ENCODE measurements at regions not wholly inside any gene's neighbourhood (a gene's known extent, or its start where the extent isn't known, plus 50 kb on each side); places are given as distances from the start of the nearest gene placed in this dataset.

GRCh38 chr7:70953331-70953741 lies 178.6 kb upstream of the GALNT17 start:
- DNase-seq (ENCODE audit: low read depth in 3 of 3, low spot score in 2 of 3): peak in 1 of 3 donors; percentile 5

GRCh38 chr7:70953796-70954195 lies 178.1 kb upstream of the GALNT17 start:
- DNase-seq (ENCODE audit: low read depth in 3 of 3, low spot score in 2 of 3): no peak

GRCh38 chr7:70972693-70973092 lies 159.3 kb upstream of the GALNT17 start:
- no peak for DNase-seq (ENCODE audit: low read depth in 3 of 3, low spot score in 2 of 3)

GRCh38 chr7:70975754-70976153 lies 156.2 kb upstream of the GALNT17 start:
- DNase-seq (ENCODE audit: low read depth in 3 of 3, low spot score in 2 of 3): no peak

GRCh38 chr7:70986297-70986696 lies 145.6 kb upstream of the GALNT17 start:
- DNase-seq (ENCODE audit: low read depth in 3 of 3, low spot score in 2 of 3): no peak

GRCh38 chr7:70994176-70994575 lies 137.8 kb upstream of the GALNT17 start:
- DNase-seq (ENCODE audit: low read depth in 3 of 3, low spot score in 2 of 3): no peak

GRCh38 chr7:70997261-70997660 lies 134.7 kb upstream of the GALNT17 start:
- DNase-seq (ENCODE audit: low read depth in 3 of 3, low spot score in 2 of 3): no peak

- no peak for DNase-seq (ENCODE audit: low read depth in 3 of 3, low spot score in 2 of 3)
These were observed 126.8 kb upstream of the GALNT17 start for GRCh38 chr7:71005109-71005508.

GRCh38 chr7:71009636-71010035 lies 122.3 kb upstream of the GALNT17 start:
- DNase-seq (ENCODE audit: low read depth in 3 of 3, low spot score in 2 of 3): no peak

GRCh38 chr7:71015252-71015900 lies 116.6 kb upstream of the GALNT17 start:
- DNase-seq (ENCODE audit: low read depth in 3 of 3, low spot score in 2 of 3): no peak

- DNase-seq (ENCODE audit: low read depth in 3 of 3, low spot score in 2 of 3): no peak
These were observed 115.5 kb upstream of the GALNT17 start for GRCh38 chr7:71016401-71016800.

- no peak for DNase-seq (ENCODE audit: low read depth in 3 of 3, low spot score in 2 of 3)
These were observed 114.3 kb upstream of the GALNT17 start for GRCh38 chr7:71017602-71018001.

GRCh38 chr7:71019706-71020105 lies 112.2 kb upstream of the GALNT17 start:
- peak in 2 of 3 donors; percentile 13 to 16 for DNase-seq (ENCODE audit: low read depth in 3 of 3, low spot score in 2 of 3)

- DNase-seq (ENCODE audit: low read depth in 3 of 3, low spot score in 2 of 3): no peak
These were observed 110.8 kb upstream of the GALNT17 start for GRCh38 chr7:71021131-71021530.

- DNase-seq (ENCODE audit: low read depth in 3 of 3, low spot score in 2 of 3): no peak
These were observed 105.3 kb upstream of the GALNT17 start for GRCh38 chr7:71026680-71027079.

- DNase-seq (ENCODE audit: low read depth in 3 of 3, low spot score in 2 of 3): no peak
These were observed 97.7 kb upstream of the GALNT17 start for GRCh38 chr7:71034243-71034642.

- DNase-seq (ENCODE audit: low read depth in 3 of 3, low spot score in 2 of 3): no peak
These were observed 89.4 kb upstream of the GALNT17 start for GRCh38 chr7:71042591-71042990.

GRCh38 chr7:71050492-71050891 lies 81.5 kb upstream of the GALNT17 start:
- DNase-seq (ENCODE audit: low read depth in 3 of 3, low spot score in 2 of 3): no peak

- DNase-seq (ENCODE audit: low read depth in 3 of 3, low spot score in 2 of 3): no peak
These were observed 76.4 kb upstream of the GALNT17 start for GRCh38 chr7:71055504-71055903.

GRCh38 chr7:71077743-71078476 lies 54.0 kb upstream of the GALNT17 start:
- no peak for DNase-seq (ENCODE audit: low read depth in 3 of 3, low spot score in 2 of 3)

All from right renal cortex interstitium (tissue), 3 donors.